A549 (cell line): ENCODE measurements at regions not wholly inside any gene's neighbourhood (a gene's known extent, or its start where the extent isn't known, plus 50 kb on each side); places are given as distances from the start of the nearest gene placed in this dataset.

Source experiments
- EP300 ChIP-seq, 2 experiments: fragments of >200 bp; sonication (Bioruptor Twin); formaldehyde crosslinking; IDR thresholded peaks; 2 replicates in 1 of 2; 3 replicates in 1 of 2; pipeline ENCODE4 v1.6.1; 2016 to 2017
- HDAC2 ChIP-seq: fragments of 200-600 bp; sonication (generic); IDR thresholded peaks from 2 replicates; pipeline ENCODE4 v1.6.1; 2016
- POLR2A ChIP-seq: IDR thresholded peaks from 2 replicates; pipeline ENCODE4 v1.6.1; 2012; ENCODE audit warnings: mild to moderate bottlenecking, low read length
- TF ChIP-seq, protein P1 (sequence below): fragments of >200 bp; sonication (Bioruptor Twin); formaldehyde crosslinking; IDR thresholded peaks from 3 replicates; pipeline ENCODE4 v1.5.1; 2016
- TF ChIP-seq, protein P2 (sequence below): fragments of >200 bp; sonication (Bioruptor Twin); formaldehyde crosslinking; IDR thresholded peaks from 3 replicates; pipeline ENCODE4 v1.6.1; 2016
- TF ChIP-seq, protein P3 (sequence below): fragments of 450-650 bp; IDR thresholded peaks from 2 replicates; pipeline ENCODE4 v1.6.1; 2014; ENCODE audit warnings: antibody characterized with exemption

- no peak for TF ChIP-seq POLR2A
- no peak for TF ChIP-seq HDAC2
- TF ChIP-seq, protein P1, sequence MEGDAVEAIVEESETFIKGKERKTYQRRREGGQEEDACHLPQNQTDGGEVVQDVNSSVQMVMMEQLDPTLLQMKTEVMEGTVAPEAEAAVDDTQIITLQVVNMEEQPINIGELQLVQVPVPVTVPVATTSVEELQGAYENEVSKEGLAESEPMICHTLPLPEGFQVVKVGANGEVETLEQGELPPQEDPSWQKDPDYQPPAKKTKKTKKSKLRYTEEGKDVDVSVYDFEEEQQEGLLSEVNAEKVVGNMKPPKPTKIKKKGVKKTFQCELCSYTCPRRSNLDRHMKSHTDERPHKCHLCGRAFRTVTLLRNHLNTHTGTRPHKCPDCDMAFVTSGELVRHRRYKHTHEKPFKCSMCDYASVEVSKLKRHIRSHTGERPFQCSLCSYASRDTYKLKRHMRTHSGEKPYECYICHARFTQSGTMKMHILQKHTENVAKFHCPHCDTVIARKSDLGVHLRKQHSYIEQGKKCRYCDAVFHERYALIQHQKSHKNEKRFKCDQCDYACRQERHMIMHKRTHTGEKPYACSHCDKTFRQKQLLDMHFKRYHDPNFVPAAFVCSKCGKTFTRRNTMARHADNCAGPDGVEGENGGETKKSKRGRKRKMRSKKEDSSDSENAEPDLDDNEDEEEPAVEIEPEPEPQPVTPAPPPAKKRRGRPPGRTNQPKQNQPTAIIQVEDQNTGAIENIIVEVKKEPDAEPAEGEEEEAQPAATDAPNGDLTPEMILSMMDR: no peak
- TF ChIP-seq EP300 (IDR thresholded peaks at IDR 0.05): no peak
- TF ChIP-seq, protein P2, sequence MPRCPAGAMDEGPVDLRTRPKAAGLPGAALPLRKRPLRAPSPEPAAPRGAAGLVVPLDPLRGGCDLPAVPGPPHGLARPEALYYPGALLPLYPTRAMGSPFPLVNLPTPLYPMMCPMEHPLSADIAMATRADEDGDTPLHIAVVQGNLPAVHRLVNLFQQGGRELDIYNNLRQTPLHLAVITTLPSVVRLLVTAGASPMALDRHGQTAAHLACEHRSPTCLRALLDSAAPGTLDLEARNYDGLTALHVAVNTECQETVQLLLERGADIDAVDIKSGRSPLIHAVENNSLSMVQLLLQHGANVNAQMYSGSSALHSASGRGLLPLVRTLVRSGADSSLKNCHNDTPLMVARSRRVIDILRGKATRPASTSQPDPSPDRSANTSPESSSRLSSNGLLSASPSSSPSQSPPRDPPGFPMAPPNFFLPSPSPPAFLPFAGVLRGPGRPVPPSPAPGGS: no peak
- TF ChIP-seq, protein P3, sequence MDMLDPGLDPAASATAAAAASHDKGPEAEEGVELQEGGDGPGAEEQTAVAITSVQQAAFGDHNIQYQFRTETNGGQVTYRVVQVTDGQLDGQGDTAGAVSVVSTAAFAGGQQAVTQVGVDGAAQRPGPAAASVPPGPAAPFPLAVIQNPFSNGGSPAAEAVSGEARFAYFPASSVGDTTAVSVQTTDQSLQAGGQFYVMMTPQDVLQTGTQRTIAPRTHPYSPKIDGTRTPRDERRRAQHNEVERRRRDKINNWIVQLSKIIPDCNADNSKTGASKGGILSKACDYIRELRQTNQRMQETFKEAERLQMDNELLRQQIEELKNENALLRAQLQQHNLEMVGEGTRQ: no peak
These were observed 85.4 kb downstream of the MAIP1 start for GRCh38 chr2:200040831-200041230.
